BLaER1 treated with 17β-estradiol and CSF1 and Interleukin-3, amounts not matched to agents 10 nM and 100 nM (cell line): ENCODE measurements at regions not wholly inside any gene's neighbourhood (a gene's known extent, or its start where the extent isn't known, plus 50 kb on each side); places are given as distances from the start of the nearest gene placed in this dataset.

ENCODE experiments used
- H3K27ac ChIP-seq, 11 experiments: shearing (Covaris generic); formaldehyde crosslinking; 2 replicates each; pipeline ENCODE4 v1.8.1; 2022
- H3K27me3 ChIP-seq, 11 experiments: shearing (Covaris generic); formaldehyde crosslinking; 2 replicates each; pipeline ENCODE4 v1.8.1; 2022
- H3K36me3 ChIP-seq, 11 experiments: shearing (Covaris generic); formaldehyde crosslinking; 2 replicates each; pipeline ENCODE4 v1.8.1; 2022
- H3K4me1 ChIP-seq, 10 experiments: shearing (Covaris generic); formaldehyde crosslinking; 2 replicates each; pipeline ENCODE4 v1.8.1; 2022
- H3K4me2 ChIP-seq, 11 experiments: shearing (Covaris generic); formaldehyde crosslinking; 2 replicates each; pipeline ENCODE4 v1.8.1; 2022
- H3K4me3 ChIP-seq, 10 experiments: shearing (Covaris generic); formaldehyde crosslinking; 2 replicates each; pipeline ENCODE4 v1.8.1; 2022
- H3K9ac ChIP-seq, 11 experiments: shearing (Covaris generic); formaldehyde crosslinking; 2 replicates each; pipeline ENCODE4 v1.8.1; 2022
- H3K9me3 ChIP-seq, 11 experiments: shearing (Covaris generic); formaldehyde crosslinking; replicated peaks in 1 of 11; 2 replicates each; pipeline ENCODE4 v1.8.1; 2022
- H4K20me1 ChIP-seq, 11 experiments: shearing (Covaris generic); formaldehyde crosslinking; 2 replicates each; pipeline ENCODE4 v1.8.1; 2022
- Cebpa-rat ChIP-seq, 11 experiments: shearing (Covaris generic); IDR thresholded peaks; 2 replicates each; pipeline ENCODE4 v1.8.1; 2022

DNA sequence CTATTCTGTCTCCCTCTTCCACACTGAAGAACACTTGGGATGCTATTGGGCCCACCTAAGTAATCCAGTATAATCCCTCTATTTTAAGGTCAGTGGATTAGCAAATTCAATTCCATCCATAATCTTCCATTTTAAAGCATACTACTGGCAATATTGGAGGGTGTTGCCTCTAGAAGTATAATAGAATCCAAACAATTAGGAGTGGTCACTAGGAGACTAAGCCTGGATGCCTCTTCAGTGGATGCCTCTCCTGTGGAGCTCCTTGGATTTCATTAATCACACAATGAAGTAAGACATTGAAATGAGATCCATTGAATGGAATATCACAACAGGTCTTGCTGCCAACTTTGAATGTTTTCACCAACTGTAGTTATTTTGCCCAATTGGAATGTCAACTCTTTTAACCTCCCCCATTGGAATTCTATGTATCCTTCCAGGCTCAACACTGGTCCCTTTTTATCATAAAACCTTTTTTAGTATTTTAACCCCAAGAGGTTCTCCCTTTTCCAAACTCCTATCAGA lies 311.6 kb downstream of the PLK2 start:
- Histone ChIP-seq H3K4me2 (no peak overlapping the region), H3K27me3 (no peaks in the 10 kb centered on the region), H3K36me3 (no peaks in the 10 kb centered on the region), H3K4me3 (no peak overlapping the region), H3K27ac (no peak overlapping the region), H3K4me1 (peaks cover 0 to 4% (median 0%) of the 10 kb centered on the region in 10 experiments; a peak in 2 of 20 replicates), H3K9ac (no peak overlapping the region), H4K20me1 (no peaks in the 10 kb centered on the region), H3K9me3 (no peaks in the 10 kb centered on the region)
- TF ChIP-seq Cebpa-rat (IDR thresholded peaks at IDR 0.05), result no peak

- no peaks in the 10 kb centered on the region for H3K27me3 ChIP-seq
- no peaks in the 10 kb centered on the region for H4K20me1 ChIP-seq
- no peaks in the 10 kb centered on the region for H3K4me1 ChIP-seq
- H3K9me3 ChIP-seq, result no peaks in the 10 kb centered on the region
- no peak overlapping the region for H3K9ac ChIP-seq
- H3K36me3 ChIP-seq, result no peaks in the 10 kb centered on the region
- H3K4me2 ChIP-seq, result no peak overlapping the region
- no peak overlapping the region for H3K27ac ChIP-seq
- no peak for TF ChIP-seq Cebpa-rat (IDR thresholded peaks at IDR 0.05)
- no peak overlapping the region for H3K4me3 ChIP-seq
These were observed 314.4 kb downstream of the PLK2 start for GRCh38 chr5:58145397-58145934.

GRCh38 chr5:58143727-58144126 lies 316.2 kb downstream of the PLK2 start:
- no peaks in the 10 kb centered on the region for H3K36me3 ChIP-seq
- H3K4me2 ChIP-seq, result no peak overlapping the region
- no peaks in the 10 kb centered on the region for H3K9me3 ChIP-seq
- TF ChIP-seq Cebpa-rat (IDR thresholded peaks at IDR 0.05), result no peak
- no peaks in the 10 kb centered on the region for H3K27me3 ChIP-seq
- H3K27ac ChIP-seq, result no peak overlapping the region
- H3K9ac ChIP-seq, result no peak overlapping the region
- no peaks in the 10 kb centered on the region for H3K4me1 ChIP-seq
- no peak overlapping the region for H3K4me3 ChIP-seq
- H4K20me1 ChIP-seq, result no peaks in the 10 kb centered on the region

GRCh38 chr5:58143181-58143580 lies 316.7 kb downstream of the PLK2 start:
- TF ChIP-seq Cebpa-rat (IDR thresholded peaks at IDR 0.05), result no peak
- H3K27ac ChIP-seq, result no peak overlapping the region

DNA sequence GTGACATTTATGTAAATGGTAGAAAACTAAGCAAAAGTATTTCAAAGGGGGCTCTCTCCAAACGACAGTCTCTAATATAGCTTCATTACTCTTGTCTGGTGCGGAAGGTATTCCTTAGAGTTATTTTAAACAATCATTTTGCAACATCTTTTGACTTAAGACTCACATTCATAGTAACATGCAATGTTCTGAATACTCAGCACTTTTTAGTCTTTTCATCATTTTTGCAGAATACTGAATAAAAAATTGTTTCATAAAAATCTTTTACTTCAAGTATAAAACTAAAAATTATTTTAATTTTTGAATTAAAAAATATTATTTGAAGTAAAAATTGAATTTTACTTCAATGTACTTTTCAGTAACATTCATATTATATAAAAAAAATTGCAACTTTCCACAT lies 321.1 kb downstream of the PLK2 start:
- Histone ChIP-seq H3K9me3 (no peaks in the 10 kb centered on the region), H4K20me1 (no peaks in the 10 kb centered on the region), H3K4me3 (no peak overlapping the region), H3K9ac (no peak overlapping the region), H3K27ac (no peak overlapping the region), H3K27me3 (no peaks in the 10 kb centered on the region), H3K4me2 (no peak overlapping the region), H3K4me1 (no peaks in the 10 kb centered on the region), H3K36me3 (no peaks in the 10 kb centered on the region)
- no peak for TF ChIP-seq Cebpa-rat (IDR thresholded peaks at IDR 0.05)

More at GRCh38 chr5:58143181-58143580, 316.7 kb downstream of the PLK2 start:
- Histone ChIP-seq H3K4me3 (no peak overlapping the region), H4K20me1 (no peaks in the 10 kb centered on the region), H3K4me2 (no peak overlapping the region), H3K27me3 (no peaks in the 10 kb centered on the region), H3K36me3 (no peaks in the 10 kb centered on the region), H3K4me1 (no peaks in the 10 kb centered on the region), H3K9me3 (no peaks in the 10 kb centered on the region), H3K9ac (no peak overlapping the region)

- Histone ChIP-seq H3K4me2 (no peak overlapping the region), H3K9ac (no peak overlapping the region), H4K20me1 (no peaks in the 10 kb centered on the region), H3K9me3 (no peaks in the 10 kb centered on the region), H3K27ac (no peak overlapping the region), H3K4me3 (no peak overlapping the region), H3K27me3 (no peaks in the 10 kb centered on the region), H3K4me1 (no peaks in the 10 kb centered on the region), H3K36me3 (no peaks in the 10 kb centered on the region)
- no peak for TF ChIP-seq Cebpa-rat (IDR thresholded peaks at IDR 0.05)
These were observed 323.5 kb downstream of the PLK2 start for GRCh38 chr5:58136406-58136805.

DNA sequence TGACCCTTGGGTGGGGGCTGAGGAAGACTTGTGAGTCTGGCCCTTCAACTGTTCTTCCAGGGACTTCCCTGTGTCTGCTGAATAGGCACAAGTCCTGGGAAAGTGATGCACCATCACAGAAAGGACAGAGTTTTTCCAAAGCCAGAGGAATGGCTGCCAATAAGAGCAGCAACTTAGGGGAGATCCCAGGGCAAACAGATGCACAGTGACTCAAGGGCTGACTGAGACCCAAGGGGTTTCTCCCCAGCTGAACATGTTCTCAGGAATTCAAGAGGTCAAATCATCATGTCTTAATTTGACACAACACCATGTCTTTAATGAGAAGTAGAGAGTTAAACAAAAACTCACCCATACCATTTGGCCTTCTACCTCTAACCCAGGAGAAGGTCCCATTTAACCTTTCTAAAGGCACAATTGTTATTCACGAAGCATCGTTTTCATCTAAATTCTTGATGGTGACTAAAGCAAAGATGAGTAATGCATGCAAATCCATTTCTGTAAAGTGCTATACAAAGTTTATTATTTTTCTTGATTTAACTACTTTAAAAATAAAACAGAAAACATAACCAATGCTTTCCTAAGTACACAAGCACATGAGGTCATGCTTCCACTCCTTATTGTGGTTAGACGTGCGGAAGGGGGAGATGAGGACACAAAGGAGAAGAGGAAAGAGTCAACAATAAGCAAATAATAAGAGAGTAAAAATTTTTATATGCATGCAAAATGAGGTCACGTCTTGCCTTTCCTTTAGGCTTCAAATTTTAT lies 324.1 kb downstream of the PLK2 start:
- Histone ChIP-seq H3K9me3 (no peaks in the 10 kb centered on the region), H3K4me1 (no peaks in the 10 kb centered on the region), H3K36me3 (no peaks in the 10 kb centered on the region), H3K4me3 (no peak overlapping the region), H4K20me1 (no peaks in the 10 kb centered on the region), H3K9ac (no peak overlapping the region), H3K4me2 (no peak overlapping the region), H3K27ac (no peak overlapping the region), H3K27me3 (no peaks in the 10 kb centered on the region)
- TF ChIP-seq Cebpa-rat (IDR thresholded peaks at IDR 0.05), result no peak

DNA sequence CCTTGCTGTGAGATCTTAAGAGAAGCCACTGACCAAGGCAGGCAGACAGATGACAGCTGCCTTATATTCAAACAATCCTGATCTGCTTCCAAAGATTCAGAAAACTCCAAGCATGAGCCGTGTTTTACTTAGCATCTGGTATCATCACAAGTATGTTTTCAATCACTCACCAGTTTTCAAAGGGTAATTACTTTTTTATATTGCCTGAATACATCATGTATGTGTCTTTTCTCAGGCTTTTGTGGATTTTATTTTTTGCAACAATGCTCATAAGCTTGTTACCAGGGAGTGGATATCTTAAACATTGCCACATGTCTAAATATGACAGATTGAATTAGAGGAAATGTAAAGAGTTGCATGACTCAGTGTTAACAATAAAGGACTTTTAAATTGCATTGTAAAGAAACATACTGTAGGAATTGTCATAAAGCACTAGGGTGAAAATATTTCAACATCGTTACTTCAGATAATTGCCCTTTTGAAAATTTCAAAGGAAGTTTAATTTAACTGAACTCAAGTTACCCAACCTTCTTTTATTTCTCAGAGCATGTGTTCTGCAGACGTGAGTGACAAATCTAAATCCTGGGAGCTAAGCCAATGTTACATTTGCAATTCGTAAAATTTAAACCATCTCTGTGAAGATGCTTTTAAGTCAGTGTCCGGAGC lies 326.1 kb downstream of the PLK2 start:
- H3K4me2 ChIP-seq, result no peak overlapping the region
- no peaks in the 10 kb centered on the region for H3K9me3 ChIP-seq
- H3K4me3 ChIP-seq, result no peak overlapping the region
- no peak overlapping the region for H3K9ac ChIP-seq
- H3K4me1 ChIP-seq, result no peaks in the 10 kb centered on the region
- no peaks in the 10 kb centered on the region for H3K27me3 ChIP-seq
- no peak for TF ChIP-seq Cebpa-rat (IDR thresholded peaks at IDR 0.05)
- no peak overlapping the region for H3K27ac ChIP-seq
- H4K20me1 ChIP-seq, result no peaks in the 10 kb centered on the region
- no peaks in the 10 kb centered on the region for H3K36me3 ChIP-seq

DNA sequence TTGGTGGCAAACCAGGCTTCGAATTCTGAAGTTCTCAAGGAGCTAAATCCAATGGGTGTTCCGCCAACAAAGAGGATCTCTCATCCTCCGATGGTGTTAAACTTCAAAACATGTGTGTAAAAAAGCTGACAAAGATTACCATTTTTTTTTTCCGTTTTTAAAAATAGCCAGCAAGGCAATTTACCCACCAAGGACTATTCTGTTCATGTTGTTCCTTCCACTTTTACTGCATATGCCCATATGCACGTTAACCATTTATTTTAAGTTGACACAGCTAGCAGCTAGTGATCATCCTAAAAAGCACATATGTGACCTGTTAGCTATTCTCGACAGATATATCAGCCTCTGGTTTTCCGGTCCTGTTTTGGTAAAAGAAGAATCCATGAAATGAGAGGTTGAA lies 326.7 kb downstream of the PLK2 start:
- no peaks in the 10 kb centered on the region for H4K20me1 ChIP-seq
- H3K36me3 ChIP-seq, result no peaks in the 10 kb centered on the region
- no peak overlapping the region for H3K9ac ChIP-seq
- no peak overlapping the region for H3K27ac ChIP-seq
- H3K4me2 ChIP-seq, result no peak overlapping the region
- H3K4me3 ChIP-seq, result no peak overlapping the region
- no peaks in the 10 kb centered on the region for H3K27me3 ChIP-seq
- no peaks in the 10 kb centered on the region for H3K9me3 ChIP-seq
- H3K4me1 ChIP-seq, result no peaks in the 10 kb centered on the region
- no peak for TF ChIP-seq Cebpa-rat (IDR thresholded peaks at IDR 0.05)
